ENCODE measurements at regions not wholly inside any gene's neighbourhood (a gene's known extent, or its start where the extent isn't known, plus 50 kb on each side); places are given as distances from the start of the nearest gene placed in this dataset.

- no peak overlapping the region for H3K27ac ChIP-seq (ENCODE audit: low read depth, low read length)
- H3K36me3 ChIP-seq (ENCODE audit: control insufficient read depth, insufficient read depth, low read length), result no peaks in the 10 kb centered on the region
- H3K4me3 ChIP-seq (ENCODE audit: low read depth, low read length), result no peak overlapping the region
- H3K27me3 ChIP-seq (ENCODE audit: control insufficient read depth, insufficient read depth, low read length), result no peaks in the 10 kb centered on the region
- H3K4me1 ChIP-seq (ENCODE audit: control insufficient read depth, insufficient read depth, low read length), result no peaks in the 10 kb centered on the region
- no peak overlapping the region for H3K9ac ChIP-seq (ENCODE audit: low read depth, low read length)
- no peaks in the 10 kb centered on the region for H3K9me3 ChIP-seq (ENCODE audit: control insufficient read depth, insufficient read depth, low read length)
Measured at GRCh38 chr6:82035526-82035925, 212.0 kb downstream of the IBTK start.

GRCh38 chr6:82033631-82034211 lies 213.8 kb downstream of the IBTK start:
- H3K27me3 ChIP-seq (ENCODE audit: control insufficient read depth, insufficient read depth, low read length), result no peaks in the 10 kb centered on the region
- no peak overlapping the region for H3K4me3 ChIP-seq (ENCODE audit: low read depth, low read length)
- H3K27ac ChIP-seq (ENCODE audit: low read depth, low read length), result no peak overlapping the region
- no peaks in the 10 kb centered on the region for H3K36me3 ChIP-seq (ENCODE audit: control insufficient read depth, insufficient read depth, low read length)
- H3K9ac ChIP-seq (ENCODE audit: low read depth, low read length), result no peak overlapping the region
- H3K4me1 ChIP-seq (ENCODE audit: control insufficient read depth, insufficient read depth, low read length), result no peaks in the 10 kb centered on the region
- no peaks in the 10 kb centered on the region for H3K9me3 ChIP-seq (ENCODE audit: control insufficient read depth, insufficient read depth, low read length)

DNA sequence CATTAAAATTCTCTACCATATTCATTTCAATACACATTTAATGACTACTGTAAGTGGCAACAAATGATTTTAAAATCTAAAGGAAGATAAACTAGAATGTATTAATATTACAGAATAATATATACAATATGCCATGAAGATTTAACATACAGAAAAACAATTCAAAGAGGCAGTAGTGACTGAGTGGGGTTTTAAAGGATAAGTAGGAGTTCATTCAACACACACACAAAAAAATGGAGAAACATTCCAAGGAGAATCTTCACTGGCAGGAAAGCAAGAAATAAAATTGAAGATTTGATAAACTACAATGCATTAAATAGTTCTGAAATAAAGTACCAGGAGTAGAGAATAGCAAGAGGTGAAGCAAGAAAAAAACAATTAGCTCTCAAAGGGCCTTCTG lies 215.1 kb downstream of the IBTK start:
- Histone ChIP-seq H3K4me3 (ENCODE audit: low read depth, low read length) (no peak overlapping the region), H3K27me3 (ENCODE audit: control insufficient read depth, insufficient read depth, low read length) (no peaks in the 10 kb centered on the region), H3K9ac (ENCODE audit: low read depth, low read length) (no peak overlapping the region), H3K27ac (ENCODE audit: low read depth, low read length) (no peak overlapping the region), H3K4me1 (ENCODE audit: control insufficient read depth, insufficient read depth, low read length) (no peaks in the 10 kb centered on the region), H3K36me3 (ENCODE audit: control insufficient read depth, insufficient read depth, low read length) (no peaks in the 10 kb centered on the region), H3K9me3 (ENCODE audit: control insufficient read depth, insufficient read depth, low read length) (no peaks in the 10 kb centered on the region)

GRCh38 chr6:82030761-82031503 lies 216.6 kb downstream of the IBTK start:
- Histone ChIP-seq H3K9ac (ENCODE audit: low read depth, low read length) (no peak overlapping the region), H3K36me3 (ENCODE audit: control insufficient read depth, insufficient read depth, low read length) (no peaks in the 10 kb centered on the region), H3K27ac (ENCODE audit: low read depth, low read length) (no peak overlapping the region), H3K4me1 (ENCODE audit: control insufficient read depth, insufficient read depth, low read length) (peaks cover 9% of the 10 kb centered on the region), H3K4me3 (ENCODE audit: low read depth, low read length) (no peak overlapping the region), H3K27me3 (ENCODE audit: control insufficient read depth, insufficient read depth, low read length) (no peaks in the 10 kb centered on the region), H3K9me3 (ENCODE audit: control insufficient read depth, insufficient read depth, low read length) (no peaks in the 10 kb centered on the region)

- H3K9ac ChIP-seq (ENCODE audit: low read depth, low read length), result no peak overlapping the region
- no peaks in the 10 kb centered on the region for H3K9me3 ChIP-seq (ENCODE audit: control insufficient read depth, insufficient read depth, low read length)
- peaks cover 9% of the 10 kb centered on the region for H3K4me1 ChIP-seq (ENCODE audit: control insufficient read depth, insufficient read depth, low read length)
- H3K4me3 ChIP-seq (ENCODE audit: low read depth, low read length), result no peak overlapping the region
- no peaks in the 10 kb centered on the region for H3K36me3 ChIP-seq (ENCODE audit: control insufficient read depth, insufficient read depth, low read length)
- H3K27me3 ChIP-seq (ENCODE audit: control insufficient read depth, insufficient read depth, low read length), result no peaks in the 10 kb centered on the region
- no peak overlapping the region for H3K27ac ChIP-seq (ENCODE audit: low read depth, low read length)
Measured at GRCh38 chr6:82030301-82030700, 217.2 kb downstream of the IBTK start.

DNA sequence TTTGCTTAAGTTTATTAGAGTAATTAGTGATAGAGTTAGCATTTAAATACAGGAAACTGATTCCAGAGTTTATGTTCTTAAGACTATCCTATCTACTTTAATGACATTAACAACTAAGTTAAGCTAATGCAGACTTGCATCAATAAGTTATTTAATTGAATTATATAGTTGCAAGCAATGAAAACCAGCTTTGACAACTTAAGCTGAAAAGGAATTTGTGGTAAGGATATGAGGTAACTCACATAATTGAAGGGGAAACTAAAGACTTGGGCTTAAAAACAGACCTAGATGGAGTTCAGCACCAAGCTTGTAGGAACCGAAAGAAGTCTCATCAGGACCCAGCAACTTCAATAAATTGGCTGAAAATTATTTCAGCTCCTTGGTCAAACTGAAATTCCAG lies 222.3 kb downstream of the IBTK start:
- Histone ChIP-seq H3K27me3 (ENCODE audit: control insufficient read depth, insufficient read depth, low read length) (no peaks in the 10 kb centered on the region), H3K9me3 (ENCODE audit: control insufficient read depth, insufficient read depth, low read length) (no peaks in the 10 kb centered on the region), H3K27ac (ENCODE audit: low read depth, low read length) (no peak overlapping the region), H3K9ac (ENCODE audit: low read depth, low read length) (no peak overlapping the region), H3K36me3 (ENCODE audit: control insufficient read depth, insufficient read depth, low read length) (no peaks in the 10 kb centered on the region), H3K4me3 (ENCODE audit: low read depth, low read length) (no peak overlapping the region), H3K4me1 (ENCODE audit: control insufficient read depth, insufficient read depth, low read length) (peaks cover 9% of the 10 kb centered on the region)

- Histone ChIP-seq H3K36me3 (ENCODE audit: control insufficient read depth, insufficient read depth, low read length) (no peaks in the 10 kb centered on the region), H3K9me3 (ENCODE audit: control insufficient read depth, insufficient read depth, low read length) (no peaks in the 10 kb centered on the region), H3K4me3 (ENCODE audit: low read depth, low read length) (no peak overlapping the region), H3K27ac (ENCODE audit: low read depth, low read length) (no peak overlapping the region), H3K4me1 (ENCODE audit: control insufficient read depth, insufficient read depth, low read length) (peaks cover 9% of the 10 kb centered on the region), H3K9ac (ENCODE audit: low read depth, low read length) (no peak overlapping the region), H3K27me3 (ENCODE audit: control insufficient read depth, insufficient read depth, low read length) (no peaks in the 10 kb centered on the region)
Measured at GRCh38 chr6:82022614-82023129, 224.9 kb downstream of the IBTK start.

- Histone ChIP-seq H3K27me3 (ENCODE audit: control insufficient read depth, insufficient read depth, low read length) (no peaks in the 10 kb centered on the region), H3K9ac (ENCODE audit: low read depth, low read length) (no peak overlapping the region), H3K27ac (ENCODE audit: low read depth, low read length) (no peak overlapping the region), H3K4me1 (ENCODE audit: control insufficient read depth, insufficient read depth, low read length) (no peaks in the 10 kb centered on the region; the same call in 1 of the 2 replicates), H3K36me3 (ENCODE audit: control insufficient read depth, insufficient read depth, low read length) (no peaks in the 10 kb centered on the region), H3K4me3 (ENCODE audit: low read depth, low read length) (no peak overlapping the region), H3K9me3 (ENCODE audit: control insufficient read depth, insufficient read depth, low read length) (no peaks in the 10 kb centered on the region)
Measured at GRCh38 chr6:82017773-82018172, 229.8 kb downstream of the IBTK start.

DNA sequence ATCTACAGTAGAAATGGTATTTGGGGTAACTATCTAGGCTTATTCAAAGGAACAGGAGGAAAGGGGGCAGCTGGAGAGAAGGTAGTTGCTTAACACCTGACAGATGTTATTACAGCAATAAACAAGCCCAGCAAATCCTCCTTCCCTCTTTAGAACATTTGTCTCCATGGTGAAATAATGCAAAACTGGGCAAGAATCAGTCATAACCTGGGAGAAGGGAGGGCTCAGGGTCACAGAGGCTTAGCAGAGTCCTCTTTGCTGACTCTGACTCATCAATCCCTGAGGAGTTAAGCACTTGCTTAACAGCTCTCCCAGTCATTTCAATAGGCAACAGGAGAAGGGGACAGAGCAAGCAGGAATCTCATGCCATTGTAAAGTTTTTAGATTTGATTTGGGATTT lies 230.3 kb downstream of the IBTK start:
- no peak overlapping the region for H3K9ac ChIP-seq (ENCODE audit: low read depth, low read length)
- no peak overlapping the region for H3K4me3 ChIP-seq (ENCODE audit: low read depth, low read length)
- no peaks in the 10 kb centered on the region; the same call in 1 of the 2 replicates for H3K4me1 ChIP-seq (ENCODE audit: control insufficient read depth, insufficient read depth, low read length)
- H3K36me3 ChIP-seq (ENCODE audit: control insufficient read depth, insufficient read depth, low read length), result no peaks in the 10 kb centered on the region
- no peaks in the 10 kb centered on the region for H3K27me3 ChIP-seq (ENCODE audit: control insufficient read depth, insufficient read depth, low read length)
- H3K27ac ChIP-seq (ENCODE audit: low read depth, low read length), result peak overlapping the region; percentile 40
- H3K9me3 ChIP-seq (ENCODE audit: control insufficient read depth, insufficient read depth, low read length), result no peaks in the 10 kb centered on the region

DNA sequence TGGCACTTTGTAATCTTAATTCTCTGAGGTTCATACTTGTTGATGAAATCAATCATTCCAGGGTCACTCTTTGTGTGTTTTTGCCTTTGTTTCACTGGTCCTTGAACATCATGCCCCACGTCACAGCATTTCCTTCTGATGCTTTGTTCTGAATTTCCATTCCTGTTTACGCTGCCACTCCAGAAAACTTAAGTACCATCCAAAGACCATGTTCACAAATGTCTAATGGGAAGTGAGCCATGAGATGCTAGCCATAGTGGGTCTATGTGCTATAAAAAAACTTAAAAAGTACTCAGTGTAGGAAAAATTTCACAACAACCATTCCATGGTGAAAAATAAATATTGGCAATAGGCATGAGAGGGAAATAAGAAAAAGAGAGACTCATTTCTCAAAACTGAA lies 232.0 kb downstream of the IBTK start:
- no peaks in the 10 kb centered on the region for H3K27me3 ChIP-seq (ENCODE audit: control insufficient read depth, insufficient read depth, low read length)
- H3K36me3 ChIP-seq (ENCODE audit: control insufficient read depth, insufficient read depth, low read length), result no peaks in the 10 kb centered on the region
- no peaks in the 10 kb centered on the region; the same call in 1 of the 2 replicates for H3K4me1 ChIP-seq (ENCODE audit: control insufficient read depth, insufficient read depth, low read length)
- no peak overlapping the region for H3K4me3 ChIP-seq (ENCODE audit: low read depth, low read length)
- H3K9me3 ChIP-seq (ENCODE audit: control insufficient read depth, insufficient read depth, low read length), result no peaks in the 10 kb centered on the region
- no peak overlapping the region for H3K27ac ChIP-seq (ENCODE audit: low read depth, low read length)
- H3K9ac ChIP-seq (ENCODE audit: low read depth, low read length), result no peak overlapping the region

DNA sequence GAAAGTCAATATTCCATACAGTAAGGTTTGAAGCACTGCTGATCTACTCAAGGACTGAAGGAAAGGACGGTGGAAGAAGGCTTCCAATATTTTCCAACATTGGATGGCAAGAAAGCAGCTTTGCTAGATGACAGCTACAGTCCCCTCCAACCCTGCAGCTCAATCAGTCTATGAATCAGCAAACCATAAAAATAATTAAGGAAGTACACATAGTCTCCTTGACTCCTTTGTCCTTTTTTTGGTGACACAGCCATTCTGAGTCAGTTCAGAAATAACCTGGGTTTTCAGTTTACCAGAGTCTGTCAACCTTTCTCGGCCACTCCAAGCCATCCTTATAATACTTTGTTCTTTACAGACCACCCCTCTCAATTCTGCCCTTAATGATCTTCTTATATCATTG lies 232.5 kb downstream of the IBTK start:
- H3K4me3 ChIP-seq (ENCODE audit: low read depth, low read length), result no peak overlapping the region
- H3K36me3 ChIP-seq (ENCODE audit: control insufficient read depth, insufficient read depth, low read length), result no peaks in the 10 kb centered on the region
- H3K27ac ChIP-seq (ENCODE audit: low read depth, low read length), result no peak overlapping the region
- no peaks in the 10 kb centered on the region for H3K27me3 ChIP-seq (ENCODE audit: control insufficient read depth, insufficient read depth, low read length)
- no peak overlapping the region for H3K9ac ChIP-seq (ENCODE audit: low read depth, low read length)
- H3K4me1 ChIP-seq (ENCODE audit: control insufficient read depth, insufficient read depth, low read length), result no peaks in the 10 kb centered on the region; the same call in 1 of the 2 replicates
- H3K9me3 ChIP-seq (ENCODE audit: control insufficient read depth, insufficient read depth, low read length), result no peaks in the 10 kb centered on the region
